Embryonic facial prominence (tissue), 1 donor: ENCODE measurements at regions not wholly inside any gene's neighbourhood (a gene's known extent, or its start where the extent isn't known, plus 50 kb on each side); places are given as distances from the start of the nearest gene placed in this dataset.

Experiments
- DNase-seq: peaks from one replicate; pipeline ENCODE4 v3.0.0-alpha.2; 2016; ENCODE audit errors: extremely low spot score

DNA sequence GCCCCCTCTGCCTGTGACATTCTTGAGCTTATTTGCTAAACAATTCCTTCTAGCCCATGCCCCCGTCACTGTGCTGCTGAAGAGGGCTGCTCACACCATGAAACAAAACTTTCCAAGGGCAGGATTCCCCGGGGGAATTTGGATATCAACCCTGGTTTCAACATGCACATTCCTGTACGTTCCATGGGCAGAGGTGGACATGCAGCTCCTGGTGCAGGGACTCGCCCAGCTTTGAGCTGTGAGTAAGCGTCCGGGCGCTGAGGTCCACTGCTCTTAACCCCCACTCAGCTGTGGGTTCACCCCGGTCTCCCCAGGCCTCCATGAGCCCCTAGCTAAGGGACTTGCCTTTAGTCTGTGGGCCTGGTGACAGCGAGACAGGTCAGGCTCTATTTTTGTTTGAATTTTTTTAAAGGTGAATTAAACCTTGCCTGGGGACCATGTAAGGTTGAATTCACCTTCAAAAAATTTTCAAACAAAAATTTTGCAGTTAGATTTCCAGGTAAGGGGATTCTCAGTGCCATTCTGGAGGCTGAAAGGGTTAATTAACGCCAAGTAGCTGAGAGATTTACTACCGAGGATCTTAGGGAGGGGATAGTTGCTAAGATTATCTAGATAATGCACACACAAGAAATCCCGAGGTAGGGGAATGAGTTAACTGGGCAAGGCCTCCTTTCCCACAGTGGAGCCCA lies 70.3 kb upstream of the SLC22A23 start:
- no peak for DNase-seq

DNA sequence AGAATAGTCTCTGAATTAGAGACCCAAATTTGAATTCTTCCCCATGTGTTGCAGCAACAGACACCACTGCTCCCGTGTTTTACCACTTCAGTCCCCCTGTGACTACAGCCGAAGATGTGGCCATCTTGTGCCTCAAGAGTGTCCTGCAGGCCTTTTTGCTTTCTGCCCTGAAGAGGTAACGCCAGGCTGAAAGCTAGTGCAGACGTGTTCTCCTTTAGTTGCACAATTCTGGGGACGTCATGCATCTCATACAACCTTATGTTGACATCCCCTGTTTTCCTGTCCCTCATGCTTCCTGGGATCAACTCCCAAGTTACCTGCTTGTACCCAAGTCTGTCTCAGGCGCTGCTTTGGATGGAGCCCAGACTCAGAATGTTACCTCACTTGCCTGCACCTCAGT lies 69.1 kb upstream of the SLC22A23 start:
- DNase-seq, result no peak

DNA sequence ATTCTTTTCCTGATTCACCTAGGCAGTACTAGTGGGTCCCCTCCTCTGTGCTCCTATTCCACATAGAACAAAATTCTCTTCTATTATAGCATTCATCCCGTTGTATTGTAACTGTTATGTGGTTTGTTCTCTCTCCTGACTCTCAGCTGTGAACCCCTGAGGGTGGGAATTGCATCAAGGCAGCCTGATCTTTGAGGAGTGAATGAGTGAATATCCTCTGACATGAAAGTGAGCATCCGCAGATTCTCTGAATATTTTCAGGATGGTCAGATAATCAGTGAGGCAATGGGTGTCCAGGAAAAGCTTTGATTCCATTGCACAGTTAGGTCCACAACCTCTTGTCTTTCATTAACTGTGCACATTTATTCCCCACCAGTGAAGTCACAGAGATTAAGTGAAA lies 67.6 kb upstream of the SLC22A23 start:
- no peak for DNase-seq

DNA sequence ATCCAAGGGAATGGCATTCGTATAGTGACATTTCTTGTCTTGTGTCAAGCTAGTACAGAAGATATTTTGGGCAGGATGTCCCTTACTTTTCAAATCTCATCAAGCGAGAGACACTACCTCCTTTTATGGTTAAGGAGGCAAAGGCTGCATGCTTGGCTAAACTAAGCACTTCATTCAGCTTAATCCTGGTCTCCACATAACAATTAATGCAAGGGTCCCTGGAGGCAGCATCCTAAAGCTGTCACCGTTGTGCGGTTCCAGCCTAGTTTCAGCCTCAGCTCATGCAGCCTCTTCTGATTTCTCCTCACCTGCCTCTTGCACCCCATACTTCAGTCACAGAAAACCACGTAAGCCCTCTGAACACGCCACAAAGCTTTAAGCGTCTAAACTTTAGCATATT lies 67.1 kb upstream of the SLC22A23 start:
- no peak for DNase-seq

DNA sequence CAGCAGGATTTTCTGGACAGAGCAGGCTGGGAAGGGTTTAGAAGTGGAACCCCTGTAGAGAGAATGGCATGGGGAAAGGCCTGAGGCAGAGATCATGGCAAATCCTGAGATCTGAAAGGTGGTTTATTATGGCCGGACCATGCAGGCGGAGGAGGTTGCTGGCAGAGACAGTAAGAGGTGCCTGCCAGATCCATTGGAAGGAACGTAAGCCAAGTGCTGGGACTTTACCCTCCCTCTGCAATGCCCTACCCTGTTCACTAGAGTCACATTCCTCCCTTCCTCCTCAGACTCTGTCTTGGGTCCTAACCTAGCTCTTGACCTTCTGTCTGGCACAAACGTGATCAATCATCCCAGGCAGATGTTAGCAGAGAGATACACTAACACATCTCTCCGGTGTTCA lies 66.4 kb upstream of the SLC22A23 start:
- DNase-seq, result no peak

DNA sequence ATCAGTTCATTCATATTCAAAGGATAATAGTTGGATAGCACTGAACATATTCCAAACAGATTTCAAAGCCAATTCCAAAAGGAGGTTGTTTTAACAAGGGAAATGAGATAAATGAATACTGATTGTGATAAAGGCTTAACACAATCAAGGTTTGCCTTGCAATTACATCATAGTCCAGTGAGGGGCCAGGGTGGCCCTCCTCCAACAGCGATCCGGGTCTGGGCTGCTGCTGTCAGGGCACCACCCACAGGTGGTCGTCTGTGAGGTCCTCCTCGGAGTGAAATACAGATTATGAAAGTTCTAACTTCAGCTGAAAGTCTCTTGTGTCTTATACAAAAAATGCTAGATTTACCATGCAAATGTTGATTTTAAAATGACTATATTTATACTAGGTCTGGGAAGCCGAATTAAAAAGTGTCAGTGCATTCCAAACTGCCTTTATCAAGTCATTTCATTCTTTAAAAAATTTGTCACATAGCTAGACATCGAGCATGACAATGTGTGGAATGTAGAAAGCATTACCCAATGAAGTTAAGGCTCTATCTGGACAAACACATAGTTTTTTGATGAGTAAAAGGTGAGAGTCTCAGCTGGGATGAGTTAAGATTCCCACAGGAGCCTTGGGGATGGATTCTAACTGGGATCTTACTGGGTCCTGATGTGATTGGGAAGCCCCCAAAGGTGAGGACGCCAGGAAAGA lies 65.9 kb upstream of the SLC22A23 start:
- DNase-seq, result no peak

DNA sequence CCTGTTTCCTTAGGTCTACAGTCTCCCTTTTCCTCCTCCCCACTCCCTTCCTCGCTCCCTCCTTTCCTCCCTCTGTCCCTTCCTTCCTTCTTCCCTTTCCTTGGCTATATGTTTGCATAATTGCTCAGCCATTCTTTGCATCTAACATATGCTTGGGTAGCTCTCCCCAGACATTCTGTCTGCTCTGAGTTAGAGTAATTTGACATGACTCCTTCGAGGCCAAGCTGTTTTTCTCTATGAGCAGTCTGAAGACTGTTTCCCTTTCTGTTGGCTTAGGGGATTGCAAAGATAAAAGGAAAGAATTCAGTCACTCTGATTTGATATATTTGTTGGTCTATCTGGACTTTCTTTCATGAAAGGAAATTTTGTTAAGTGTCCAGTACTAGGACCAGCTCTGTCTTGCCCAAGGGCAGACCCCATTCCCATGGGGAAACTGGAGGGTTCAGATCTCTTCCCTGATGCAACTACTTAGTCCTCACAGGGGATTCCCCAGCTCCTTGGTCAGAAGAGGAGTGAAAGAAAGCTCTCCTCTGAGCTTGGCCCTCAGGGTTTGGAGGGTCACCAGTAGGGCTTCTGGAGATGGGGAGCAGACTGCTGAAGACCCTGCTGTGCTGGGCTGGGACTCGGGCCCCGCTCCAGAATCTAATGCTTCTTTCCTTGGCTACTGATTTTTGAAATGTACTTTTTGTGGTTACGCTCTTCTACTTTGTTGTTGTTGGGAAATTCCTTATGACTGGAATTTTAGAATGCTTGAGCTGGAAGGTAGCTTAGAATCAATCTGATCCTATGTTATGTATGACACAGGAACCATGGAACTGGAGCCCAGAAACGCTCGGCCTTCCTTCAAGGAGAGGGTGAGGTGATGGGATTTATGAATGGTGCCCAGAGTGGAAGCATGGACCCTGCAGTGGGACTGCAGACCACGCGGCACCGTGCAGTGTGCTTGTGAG lies 63.7 kb upstream of the SLC22A23 start:
- DNase-seq, result no peak

DNA sequence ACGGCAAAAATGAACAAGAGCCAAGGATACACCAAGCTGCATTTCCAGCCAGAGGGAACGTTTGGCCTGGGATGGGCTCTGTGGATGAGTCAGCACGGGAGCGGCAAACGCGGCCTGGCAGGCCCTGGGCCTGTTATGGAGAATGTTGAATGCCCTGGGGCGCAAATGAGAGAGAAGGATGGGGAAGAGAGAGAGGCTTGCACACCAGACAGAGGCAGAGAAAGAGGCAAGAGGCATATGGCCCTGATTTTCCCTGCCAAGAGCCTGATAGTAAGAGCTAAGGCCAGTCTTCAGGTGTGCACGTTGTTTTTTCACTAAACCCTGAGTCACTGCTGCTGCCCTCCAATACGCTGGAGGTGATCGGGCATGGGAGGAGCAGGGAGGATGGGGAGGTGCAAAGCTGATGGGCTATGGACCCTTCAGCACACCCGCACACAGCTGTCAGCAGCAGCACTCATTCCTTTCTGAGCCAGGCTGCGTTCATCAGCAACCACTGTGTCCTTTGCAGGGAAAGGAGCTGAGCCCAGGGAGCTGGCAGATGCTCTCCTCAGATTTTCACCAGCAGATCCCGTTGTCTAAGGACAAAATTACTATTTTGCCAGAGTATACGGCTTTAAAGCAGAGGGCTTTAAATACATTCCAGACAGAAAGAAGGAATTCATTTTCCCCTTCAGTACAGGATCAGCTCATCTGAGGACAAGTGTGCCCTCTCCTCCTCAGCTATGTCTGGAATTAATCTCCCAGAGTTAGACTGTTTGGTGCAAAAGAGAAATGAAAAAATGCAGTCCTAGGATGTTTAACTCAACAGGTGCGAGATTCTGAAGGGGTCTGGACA lies 61.7 kb upstream of the SLC22A23 start:
- DNase-seq, result no peak

DNA sequence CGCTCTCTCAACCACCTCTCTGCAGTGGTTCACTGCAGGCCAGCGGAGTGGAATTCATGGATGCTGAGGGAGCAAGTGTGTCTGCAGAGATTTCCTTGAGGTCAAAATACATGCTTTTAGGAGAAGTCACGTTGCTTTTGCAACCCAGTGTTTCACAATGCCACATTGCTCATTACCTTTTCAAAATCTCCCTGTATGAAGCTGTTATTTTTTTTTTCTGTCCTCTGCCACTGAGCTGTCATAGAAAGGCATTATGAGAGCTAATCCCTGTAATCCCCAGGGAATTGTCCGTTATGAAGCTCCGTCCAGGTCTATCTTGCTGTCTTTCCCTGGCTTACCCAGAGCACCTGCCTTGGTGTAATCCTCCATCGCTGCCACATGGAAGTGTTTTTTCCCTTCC lies 60.5 kb upstream of the SLC22A23 start:
- no peak for DNase-seq

DNA sequence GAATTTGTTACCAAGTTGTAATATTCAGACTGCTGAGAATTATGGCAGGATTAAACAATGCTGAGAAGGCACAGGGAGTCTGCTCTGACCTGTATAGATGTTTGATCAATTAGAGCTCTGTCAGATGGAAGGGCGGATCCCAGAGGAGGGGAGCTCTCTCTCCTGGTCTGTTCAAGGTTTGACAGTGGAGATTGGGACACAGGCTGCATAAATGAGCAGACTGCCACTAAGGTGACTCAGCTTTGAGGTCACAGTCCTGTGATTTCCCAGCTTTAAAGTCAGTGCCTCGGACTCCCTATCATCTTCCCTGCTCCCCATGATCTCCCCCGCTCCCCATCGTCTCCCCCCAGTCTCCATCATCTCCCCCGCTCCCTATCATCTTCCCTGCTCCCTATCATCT lies 59.2 kb upstream of the SLC22A23 start:
- no peak for DNase-seq

DNA sequence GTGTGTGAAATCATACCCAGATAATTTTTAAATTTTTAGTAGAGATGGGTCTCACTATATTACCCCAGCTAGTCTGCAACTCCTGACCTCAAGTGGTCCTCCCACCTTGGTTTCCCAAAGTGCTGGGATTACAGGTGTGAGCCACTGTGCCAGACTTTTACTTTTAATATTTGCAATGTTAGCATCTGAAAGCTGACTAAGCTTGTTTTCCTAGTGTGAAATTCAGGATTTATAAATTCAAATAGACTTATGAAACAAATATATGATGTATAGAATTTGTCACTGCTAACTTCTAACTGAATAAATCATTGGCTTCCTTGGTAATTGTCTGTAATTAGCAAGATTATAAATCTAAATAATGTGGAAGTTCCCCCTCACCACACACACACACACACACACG lies 58.8 kb upstream of the SLC22A23 start:
- DNase-seq, result no peak

DNA sequence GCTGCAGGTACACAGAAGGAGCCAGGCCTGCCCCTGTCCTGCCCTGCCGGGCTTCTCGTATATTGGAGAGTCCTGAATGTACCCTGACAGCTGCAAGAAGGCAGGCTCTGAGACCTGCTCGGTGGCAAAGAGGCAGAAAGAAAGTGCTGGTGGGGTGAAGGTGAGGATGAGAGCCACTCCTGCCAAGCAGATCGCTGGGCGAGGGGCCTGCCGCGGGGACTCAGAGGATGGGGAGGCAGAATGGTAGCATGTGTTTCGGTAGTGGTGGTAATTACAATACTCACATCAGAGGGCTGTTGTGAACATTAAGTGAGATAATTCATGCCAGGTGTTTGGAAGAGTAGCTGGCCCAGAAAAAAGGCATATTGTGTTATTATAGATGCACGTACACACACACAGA lies 56.6 kb upstream of the SLC22A23 start:
- no peak for DNase-seq

DNA sequence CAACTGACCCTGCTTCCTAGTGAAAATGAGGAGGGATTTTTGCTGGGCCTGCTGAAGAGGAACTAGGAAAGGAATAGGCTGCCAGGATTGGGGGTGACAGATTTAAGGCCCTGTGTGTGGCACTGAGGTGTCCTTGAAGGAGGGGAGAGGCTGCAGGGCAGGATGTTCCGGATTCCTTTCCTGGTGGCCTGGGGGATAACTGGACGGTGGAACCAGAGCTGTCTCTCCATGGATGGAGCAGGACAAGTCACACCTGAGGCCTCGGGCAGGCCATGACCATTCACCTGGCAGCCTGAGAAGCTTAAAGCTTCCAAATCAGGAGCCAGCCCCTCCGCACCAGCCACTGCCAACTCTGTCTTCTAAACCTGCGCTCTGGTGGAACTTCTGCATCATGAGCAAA lies 56.0 kb upstream of the SLC22A23 start:
- no peak for DNase-seq

DNA sequence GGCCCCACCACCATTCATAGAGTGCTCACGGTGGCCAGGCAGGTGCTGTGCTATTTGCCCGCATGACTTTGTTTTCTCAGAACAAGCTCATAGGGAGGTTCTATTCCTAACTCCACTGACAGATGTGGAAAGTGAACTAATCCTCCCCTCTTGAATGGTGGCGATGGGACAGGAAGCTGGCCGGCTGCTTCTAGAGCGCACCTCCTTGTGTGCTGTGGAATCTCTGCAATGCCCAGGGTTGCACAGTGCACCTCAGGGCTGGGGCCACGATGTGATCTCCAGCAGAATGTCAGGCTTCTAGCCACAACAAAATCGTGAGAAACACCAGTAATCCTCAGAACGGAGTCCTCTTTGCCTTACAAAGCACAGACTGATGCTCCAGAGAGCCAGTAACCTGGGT lies 53.8 kb upstream of the SLC22A23 start:
- no peak for DNase-seq

DNA sequence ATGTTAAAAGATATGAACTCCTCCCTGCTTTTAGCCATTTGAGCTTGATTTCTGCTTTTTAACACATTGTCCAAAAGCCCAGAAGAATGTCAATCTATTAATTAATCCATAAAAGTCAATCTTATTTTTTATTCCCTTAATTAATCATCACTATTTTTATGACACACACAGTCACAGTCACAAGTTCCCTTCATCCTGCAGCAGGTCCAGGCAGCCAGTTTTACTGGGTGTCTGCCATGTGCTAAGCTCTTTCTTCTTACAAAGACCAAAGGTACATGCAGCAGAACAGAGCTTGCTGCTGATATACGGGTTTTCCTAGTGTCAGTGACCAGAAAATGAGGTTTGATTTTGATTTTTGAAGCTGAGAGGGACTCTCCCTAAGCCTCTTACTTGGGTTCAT lies 53.3 kb upstream of the SLC22A23 start:
- DNase-seq, result no peak

DNA sequence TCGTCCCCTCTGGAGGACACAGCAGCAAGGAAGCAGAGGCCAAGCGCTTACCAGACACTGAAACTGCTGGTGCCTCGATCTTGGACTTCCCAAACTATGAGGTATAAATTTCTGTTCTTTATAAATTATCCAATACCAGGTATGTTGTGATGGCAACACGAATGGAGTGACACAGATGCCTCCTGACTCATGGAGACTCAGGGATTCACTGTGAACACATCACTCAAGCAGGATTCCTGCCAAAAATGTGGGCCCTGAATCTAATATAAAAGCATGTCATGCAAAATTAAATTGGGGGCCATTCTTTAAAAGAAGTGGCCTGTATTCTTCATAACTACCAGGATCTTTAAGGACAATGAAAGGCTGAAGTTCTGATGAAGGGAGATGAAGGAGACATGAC lies 52.5 kb upstream of the SLC22A23 start:
- DNase-seq, result no peak

DNA sequence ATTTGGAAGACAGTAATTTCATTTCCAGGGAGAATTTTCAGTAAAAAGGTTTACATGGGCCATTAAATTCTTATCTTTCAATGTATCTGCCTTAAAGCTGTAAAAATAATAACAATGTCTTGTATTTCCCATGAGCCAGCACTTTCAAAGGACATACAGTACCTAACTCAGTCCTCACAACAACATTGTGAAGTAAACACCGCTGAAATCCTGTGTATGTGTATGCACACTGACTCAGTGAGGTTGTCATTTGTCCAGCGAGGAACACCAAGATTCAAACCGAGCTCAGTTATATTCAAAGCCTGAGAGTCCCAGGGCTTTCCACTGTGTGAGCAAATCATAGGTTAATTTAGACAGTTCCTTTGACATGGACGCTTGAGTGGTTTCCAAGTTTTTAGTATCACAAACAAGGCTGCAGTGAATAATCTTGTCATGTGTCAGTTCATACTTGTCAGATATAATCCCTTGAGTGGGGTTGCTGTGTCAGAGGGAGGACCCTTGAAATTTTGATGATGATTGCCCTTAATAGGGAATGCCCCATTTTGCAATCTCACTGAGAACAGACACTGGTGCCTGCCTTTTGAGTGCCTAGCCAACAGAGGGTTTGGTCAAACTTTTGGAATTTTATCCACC lies 50.0 kb upstream of the SLC22A23 start:
- no peak for DNase-seq
